Loucy (cell line): ENCODE measurements at regions not wholly inside any gene's neighbourhood (a gene's known extent, or its start where the extent isn't known, plus 50 kb on each side); places are given as distances from the start of the nearest gene placed in this dataset.
"Not testable (repeated sequence)": the region's sequence is repeated elsewhere in the genome, so short reads cannot be mapped to it uniquely, and the experiment has no call there.

Source experiments
- H2AFZ ChIP-seq: fragments of 200-600 bp; sonication (generic); 2 replicates; pipeline ENCODE4 v1.6.0; 2016; ENCODE audit warnings: antibody characterized with exemption, mild to moderate bottlenecking, low read length, moderate library complexity
- H3F3A ChIP-seq: fragments of 200-600 bp; 2 replicates; pipeline ENCODE4 v1.6.0; 2016; ENCODE audit warnings: antibody characterized with exemption, low read depth, mild to moderate bottlenecking
- H3K27me3 ChIP-seq: fragments of 200-600 bp; sonication (generic); 2 replicates; pipeline ENCODE4 v1.6.1; 2014; ENCODE audit warnings: low read length, mild to moderate bottlenecking; ENCODE audit not compliant: insufficient read depth, poor library complexity, severe bottlenecking
- H3K36me3 ChIP-seq: fragments of 200-600 bp; sonication (generic); 2 replicates; pipeline ENCODE4 v1.6.1; 2016; ENCODE audit warnings: low read length; ENCODE audit not compliant: insufficient read depth
- H3K4me1 ChIP-seq: fragments of 200-600 bp; sonication (generic); 2 replicates; pipeline ENCODE4 v1.5.1; 2014; ENCODE audit warnings: low read length, mild to moderate bottlenecking; ENCODE audit not compliant: insufficient read depth, poor library complexity, severe bottlenecking
- H3K4me2 ChIP-seq: fragments of 200-600 bp; sonication (generic); 2 replicates; pipeline ENCODE4 v1.6.0; 2014; ENCODE audit warnings: antibody characterized with exemption, low read length, low read depth, mild to moderate bottlenecking; ENCODE audit not compliant: poor library complexity, severe bottlenecking
- H3K4me3 ChIP-seq: fragments of 200-600 bp; sonication (generic); 2 replicates; pipeline ENCODE4 v1.5.1; 2014; ENCODE audit warnings: low read length, mild to moderate bottlenecking, mixed read lengths; ENCODE audit not compliant: poor library complexity, severe bottlenecking
- H3K79me2 ChIP-seq: fragments of 200-600 bp; sonication (generic); 2 replicates; pipeline ENCODE4 v1.6.1; 2014; ENCODE audit warnings: low read length; ENCODE audit not compliant: insufficient read depth
- H3K9ac ChIP-seq: fragments of 200-600 bp; sonication (generic); 2 replicates; pipeline ENCODE4 v1.6.0; 2014; ENCODE audit warnings: mild to moderate bottlenecking, low read depth, low read length, moderate library complexity; ENCODE audit not compliant: poor library complexity, severe bottlenecking
- H3K9me2 ChIP-seq: fragments of 200-600 bp; sonication (generic); replicated peaks from 2 replicates; pipeline ENCODE4 v1.6.1; 2016; ENCODE audit warnings: low read depth, low read length, mixed read lengths
- H3K9me3 ChIP-seq: fragments of 200-600 bp; sonication (generic); 2 replicates; pipeline ENCODE4 v1.6.1; 2014; ENCODE audit warnings: mild to moderate bottlenecking, antibody characterized with exemption, low read length, low read depth; ENCODE audit not compliant: insufficient read depth
- H4K20me1 ChIP-seq: fragments of 200-600 bp; sonication (generic); 2 replicates; pipeline ENCODE4 v1.6.0; 2014; ENCODE audit warnings: antibody characterized with exemption, low read length, mild to moderate bottlenecking; ENCODE audit not compliant: insufficient read depth, poor library complexity, severe bottlenecking
- EZH2phosphoT487 ChIP-seq: fragments of 200-600 bp; IDR thresholded peaks from 2 replicates; pipeline ENCODE4 v1.6.1; 2018; ENCODE audit warnings: antibody characterized with exemption, mild to moderate bottlenecking, moderate library complexity, borderline replicate concordance
- TF ChIP-seq, protein P1 (sequence below): fragments of 200-600 bp; sonication (generic); conservative IDR thresholded peaks from 2 replicates; pipeline ENCODE4 v1.5.1; 2014; ENCODE audit warnings: mild to moderate bottlenecking, antibody characterized with exemption, low read length

DNA sequence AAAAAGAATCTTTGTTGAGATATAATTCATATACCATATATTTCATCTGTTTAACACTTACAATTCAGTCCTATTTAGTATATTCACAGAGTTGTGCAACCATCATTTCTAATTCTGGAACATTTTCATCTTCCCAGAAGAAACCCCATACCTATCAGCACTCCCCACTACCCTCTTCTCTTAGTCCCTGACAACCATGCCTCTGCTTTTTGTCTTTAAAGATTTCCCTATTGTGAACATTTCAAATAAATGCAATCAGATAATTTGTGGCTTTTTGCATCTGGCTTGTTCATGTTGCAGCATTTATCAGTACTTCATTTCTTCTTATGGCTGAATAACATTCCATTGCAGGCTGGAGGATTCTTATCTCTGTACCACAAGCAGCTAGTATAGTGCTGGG is 305.9 kb upstream of the MEX3C start:
- no peaks in the 10 kb centered on the region for H3K27me3 ChIP-seq

GRCh38 chr18:51506811-51507210 is 309.3 kb upstream of the MEX3C start:
- H3K4me1 ChIP-seq = no peaks in the 10 kb centered on the region
- no peaks in the 10 kb centered on the region; the same call in 1 of the 2 replicates for H3K9me3 ChIP-seq
- H3K79me2 ChIP-seq = no peaks in the 10 kb centered on the region
- no peaks in the 10 kb centered on the region for H3K27me3 ChIP-seq
- H3K9me2 ChIP-seq = no peaks in the 10 kb centered on the region
- H3K4me2 ChIP-seq = no peak overlapping the region
- no peaks in the 10 kb centered on the region for H3F3A ChIP-seq
- no peak overlapping the region for H3K4me3 ChIP-seq
- no peak overlapping the region for H2AFZ ChIP-seq
- H3K36me3 ChIP-seq = no peaks in the 10 kb centered on the region
- TF ChIP-seq, protein P1, sequence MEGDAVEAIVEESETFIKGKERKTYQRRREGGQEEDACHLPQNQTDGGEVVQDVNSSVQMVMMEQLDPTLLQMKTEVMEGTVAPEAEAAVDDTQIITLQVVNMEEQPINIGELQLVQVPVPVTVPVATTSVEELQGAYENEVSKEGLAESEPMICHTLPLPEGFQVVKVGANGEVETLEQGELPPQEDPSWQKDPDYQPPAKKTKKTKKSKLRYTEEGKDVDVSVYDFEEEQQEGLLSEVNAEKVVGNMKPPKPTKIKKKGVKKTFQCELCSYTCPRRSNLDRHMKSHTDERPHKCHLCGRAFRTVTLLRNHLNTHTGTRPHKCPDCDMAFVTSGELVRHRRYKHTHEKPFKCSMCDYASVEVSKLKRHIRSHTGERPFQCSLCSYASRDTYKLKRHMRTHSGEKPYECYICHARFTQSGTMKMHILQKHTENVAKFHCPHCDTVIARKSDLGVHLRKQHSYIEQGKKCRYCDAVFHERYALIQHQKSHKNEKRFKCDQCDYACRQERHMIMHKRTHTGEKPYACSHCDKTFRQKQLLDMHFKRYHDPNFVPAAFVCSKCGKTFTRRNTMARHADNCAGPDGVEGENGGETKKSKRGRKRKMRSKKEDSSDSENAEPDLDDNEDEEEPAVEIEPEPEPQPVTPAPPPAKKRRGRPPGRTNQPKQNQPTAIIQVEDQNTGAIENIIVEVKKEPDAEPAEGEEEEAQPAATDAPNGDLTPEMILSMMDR = no peak
- no peak for TF ChIP-seq EZH2phosphoT487
- no peaks in the 10 kb centered on the region for H4K20me1 ChIP-seq
- no peak overlapping the region for H3K9ac ChIP-seq

More for the DNA sequence above, 305.9 kb upstream of the MEX3C start:
- no peaks in the 10 kb centered on the region for H3F3A ChIP-seq
- no peak overlapping the region for H3K9ac ChIP-seq
- no peaks in the 10 kb centered on the region; the same call in 1 of the 2 replicates for H3K9me3 ChIP-seq
- H3K4me1 ChIP-seq = no peaks in the 10 kb centered on the region
- no peak overlapping the region for H3K4me3 ChIP-seq
- no peak for TF ChIP-seq EZH2phosphoT487
- TF ChIP-seq, protein P1 = no peak
- no peak overlapping the region for H3K4me2 ChIP-seq
- H3K9me2 ChIP-seq = no peaks in the 10 kb centered on the region
- no peak overlapping the region for H2AFZ ChIP-seq
- H4K20me1 ChIP-seq = no peaks in the 10 kb centered on the region
- H3K36me3 ChIP-seq = no peaks in the 10 kb centered on the region
- H3K79me2 ChIP-seq = no peaks in the 10 kb centered on the region

- H3K4me2 ChIP-seq, H3K27me3 ChIP-seq, H3K9me3 ChIP-seq: not testable (repeated sequence)
Measured at GRCh38 chr18:51508410-51508809, 310.9 kb upstream of the MEX3C start.

DNA sequence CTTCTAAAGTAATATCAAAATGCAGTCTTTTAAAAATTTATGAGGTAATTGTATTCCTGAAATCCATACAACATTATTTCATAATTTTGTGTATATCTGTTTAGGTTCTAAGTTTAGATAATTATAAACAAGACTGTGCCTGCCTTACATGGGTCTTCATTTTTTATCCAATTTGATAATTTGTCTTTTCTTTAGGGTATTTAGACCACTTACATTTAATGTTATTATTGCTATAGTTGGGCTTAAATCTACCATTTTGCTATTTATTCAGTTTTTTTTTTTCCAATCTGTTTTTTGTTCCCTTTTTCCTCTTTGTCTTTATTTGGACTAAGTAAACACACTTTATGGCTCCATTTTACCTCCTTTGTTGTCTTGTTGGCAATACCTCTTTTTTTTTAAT is 312.5 kb upstream of the MEX3C start:
- Histone ChIP-seq H3K9me3 (no peaks in the 10 kb centered on the region; the same call in 1 of the 2 replicates), H3K27me3 (no peaks in the 10 kb centered on the region), H2AFZ (no peak overlapping the region), H3K4me3 (no peak overlapping the region), H3K4me1 (no peaks in the 10 kb centered on the region), H3K4me2 (no peak overlapping the region), H3K79me2 (no peaks in the 10 kb centered on the region), H3K9ac (no peak overlapping the region), H3K36me3 (no peaks in the 10 kb centered on the region), H3K9me2 (no peaks in the 10 kb centered on the region), H4K20me1 (no peaks in the 10 kb centered on the region), H3F3A (no peaks in the 10 kb centered on the region)
- TF ChIP-seq EZH2phosphoT487 = no peak
- TF ChIP-seq, protein P1 = no peak

More at GRCh38 chr18:51508410-51508809, 310.9 kb upstream of the MEX3C start:
- H3K4me3 ChIP-seq, H3F3A ChIP-seq, H3K79me2 ChIP-seq, H3K4me1 ChIP-seq, H4K20me1 ChIP-seq, H2AFZ ChIP-seq, H3K36me3 ChIP-seq, H3K9me2 ChIP-seq, H3K9ac ChIP-seq: not testable (repeated sequence)
